GM18517 (cell line): ENCODE measurements at regions not wholly inside any gene's neighbourhood (a gene's known extent, or its start where the extent isn't known, plus 50 kb on each side); places are given as distances from the start of the nearest gene placed in this dataset.
"Not testable (repeated sequence)": the region's sequence is repeated elsewhere in the genome, so short reads cannot be mapped to it uniquely, and the experiment has no call there.

Source experiments
- ATAC-seq: cut with Tn5 transposase; IDR thresholded peaks from one replicate; pipeline ENCODE4 v1.9.1; 2021; ENCODE audit warnings: mild to moderate bottlenecking, moderate library complexity; ENCODE audit not compliant: unreplicated experiment

DNA sequence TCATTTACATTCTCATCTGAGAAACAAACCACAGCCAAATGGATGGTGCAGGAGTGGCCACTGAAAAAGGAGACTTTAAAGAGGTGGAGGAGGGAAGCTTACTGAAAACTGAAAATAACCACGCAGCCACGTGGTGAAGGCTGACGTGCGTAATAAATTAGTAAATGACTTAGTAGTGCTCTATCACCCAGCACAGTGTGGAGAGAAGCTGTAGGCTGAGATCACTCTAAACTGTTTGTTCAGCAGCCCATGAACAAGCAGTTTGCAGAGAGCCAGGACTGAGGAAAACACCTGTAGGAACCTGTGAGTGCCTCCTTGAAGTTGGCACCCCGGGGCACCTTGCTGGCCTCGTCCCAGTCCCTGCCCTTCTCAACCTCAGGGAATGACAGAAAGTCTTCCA, 193.0 kb downstream of the TXNL1 start:
- no peak for ATAC-seq

DNA sequence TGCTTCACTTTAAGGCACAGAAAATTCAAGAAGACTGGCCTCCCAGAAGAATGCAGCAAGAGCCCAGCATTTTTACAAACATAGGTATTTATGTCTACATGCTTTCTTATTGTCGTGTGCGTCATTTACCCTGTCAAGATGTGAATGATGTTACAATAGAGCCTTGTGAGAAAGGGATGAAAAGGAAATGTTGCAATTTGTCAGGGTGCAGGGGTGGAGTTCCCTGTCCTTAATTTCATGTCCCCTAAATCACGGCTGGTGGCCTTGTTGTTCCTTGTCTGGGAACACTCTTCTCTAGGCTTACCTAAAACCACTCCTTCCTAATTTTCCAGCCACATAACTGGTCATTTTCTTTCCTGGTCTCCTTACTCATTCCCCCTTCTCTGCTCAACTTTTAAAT, 194.2 kb downstream of the TXNL1 start:
- ATAC-seq = no peak

DNA sequence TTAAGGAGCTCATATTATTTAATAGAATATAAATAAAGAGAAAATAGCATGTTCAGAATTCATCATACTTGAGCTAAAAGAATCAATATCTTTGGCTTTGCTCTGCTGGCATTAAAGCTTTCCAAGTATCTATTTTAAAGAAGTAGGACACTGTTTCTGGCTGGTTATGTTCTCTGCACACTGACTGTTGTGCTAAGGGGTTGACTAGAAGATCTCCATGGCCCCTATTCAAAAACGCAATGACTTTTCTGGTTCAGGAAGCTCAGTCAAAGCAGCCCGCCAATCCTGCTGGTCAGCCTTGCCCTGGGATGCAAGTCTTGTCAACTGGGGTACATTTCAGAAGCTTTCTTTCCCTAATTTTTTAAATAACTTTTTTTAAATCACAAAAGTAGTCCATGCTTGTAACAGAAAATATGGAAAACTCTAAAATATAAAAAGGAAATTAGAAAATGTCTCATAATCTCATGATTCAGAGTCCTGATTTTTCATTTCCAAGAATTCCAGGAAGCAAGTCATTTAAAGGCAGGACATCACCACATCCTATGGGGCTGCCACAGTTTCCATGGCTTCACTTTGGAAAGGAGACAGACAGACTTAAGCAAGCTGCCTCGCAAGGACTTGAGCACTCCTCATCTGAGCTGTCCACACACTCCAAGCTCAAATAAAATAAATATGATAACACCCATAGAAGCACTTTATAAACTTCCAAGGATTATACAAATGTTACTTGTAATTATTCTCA, 195.1 kb downstream of the TXNL1 start:
- ATAC-seq = no peak

DNA sequence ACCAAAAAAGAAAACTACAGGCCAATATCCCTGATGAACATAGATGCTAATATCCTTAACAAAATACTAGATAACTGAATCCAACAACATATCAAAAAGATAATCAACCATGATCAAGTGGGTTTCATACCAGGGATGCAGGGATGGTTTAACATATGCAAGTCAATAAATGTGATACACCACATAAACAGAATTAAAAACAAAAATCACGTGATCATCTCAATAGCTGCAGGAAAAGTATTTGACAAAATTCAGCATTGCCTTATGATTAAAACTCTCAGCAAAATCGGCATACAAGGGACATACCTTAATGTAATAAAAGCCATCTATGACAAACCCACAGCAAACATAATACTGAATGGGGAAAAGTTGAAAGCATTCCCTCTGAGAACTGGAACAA, 199.9 kb downstream of the TXNL1 start:
- not testable (repeated sequence) for ATAC-seq

DNA sequence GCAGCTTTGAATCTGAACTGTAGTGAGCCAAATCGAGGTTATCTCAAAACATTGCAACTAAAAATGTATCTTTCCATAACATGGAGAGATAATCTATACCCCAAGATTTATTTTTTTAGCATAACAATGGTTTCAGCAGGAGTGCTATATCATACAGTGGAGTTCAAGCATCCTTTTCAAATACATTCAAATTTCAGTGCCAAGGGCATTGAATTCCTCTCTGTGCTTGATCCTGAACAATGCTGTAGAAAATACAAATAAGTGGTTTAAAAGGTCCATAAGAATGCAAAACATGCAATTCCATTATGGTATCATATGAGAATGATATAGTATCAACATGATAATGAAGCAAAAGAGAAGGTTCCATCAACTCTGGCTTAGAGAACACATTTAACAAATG, 201.7 kb downstream of the TXNL1 start:
- no peak for ATAC-seq

DNA sequence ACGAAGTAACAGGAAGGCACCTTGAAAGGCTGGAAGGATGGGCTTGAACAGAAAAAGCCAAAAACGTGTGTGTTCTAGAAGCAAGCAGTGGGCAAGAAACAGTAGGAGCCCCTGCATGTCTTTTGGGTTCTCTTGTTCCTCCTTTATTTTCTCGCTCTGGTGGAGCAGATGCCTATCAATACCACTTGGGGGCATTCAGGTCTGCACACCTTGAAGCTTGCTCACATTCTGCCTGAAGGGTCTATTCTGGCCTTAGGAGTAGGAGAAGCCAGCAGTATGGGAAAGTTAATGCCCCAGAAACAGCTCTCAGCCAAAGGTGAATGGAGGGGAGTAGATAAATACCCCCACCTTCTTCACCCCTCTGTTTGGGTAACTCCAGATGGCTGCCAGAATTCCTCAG, 204.5 kb downstream of the TXNL1 start:
- no peak for ATAC-seq

DNA sequence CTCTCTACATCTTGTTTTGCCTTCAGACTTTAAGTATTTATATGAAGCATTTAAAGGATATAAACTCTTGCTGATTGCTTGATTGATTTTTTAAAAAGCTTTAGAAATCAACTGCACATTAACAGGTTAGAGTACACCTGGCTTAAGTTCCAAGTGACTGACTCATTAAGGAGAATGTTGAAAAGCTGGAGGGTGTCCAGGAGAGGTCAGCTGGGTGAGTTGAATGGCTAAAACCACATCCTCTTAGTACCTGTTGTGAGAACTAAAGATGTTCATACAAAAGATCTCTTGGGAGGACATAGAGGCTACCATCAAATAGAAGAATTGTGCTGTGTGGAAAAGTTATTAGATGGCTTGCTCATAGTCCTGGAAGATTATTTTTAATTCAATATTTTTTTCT, 206.8 kb downstream of the TXNL1 start:
- ATAC-seq = no peak

DNA sequence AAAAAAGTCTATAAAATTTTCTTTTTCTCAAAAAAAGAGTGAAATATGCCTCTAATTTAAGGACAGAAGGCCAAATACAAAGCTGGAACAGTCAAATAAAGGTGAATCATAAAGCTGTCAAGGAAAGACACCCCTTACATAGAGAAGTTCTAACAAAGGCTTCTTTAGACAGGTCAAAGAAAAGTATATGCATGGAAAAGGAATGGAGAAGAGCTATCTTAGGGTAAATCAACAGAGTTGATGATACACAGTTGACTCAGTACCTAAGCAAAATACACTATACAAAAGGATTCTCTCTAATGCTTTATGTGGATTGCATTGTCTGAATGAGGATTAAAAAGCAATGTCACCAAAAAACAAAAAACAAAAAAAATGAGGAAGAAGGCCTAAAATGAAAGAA, 214.8 kb downstream of the TXNL1 start:
- no peak for ATAC-seq

DNA sequence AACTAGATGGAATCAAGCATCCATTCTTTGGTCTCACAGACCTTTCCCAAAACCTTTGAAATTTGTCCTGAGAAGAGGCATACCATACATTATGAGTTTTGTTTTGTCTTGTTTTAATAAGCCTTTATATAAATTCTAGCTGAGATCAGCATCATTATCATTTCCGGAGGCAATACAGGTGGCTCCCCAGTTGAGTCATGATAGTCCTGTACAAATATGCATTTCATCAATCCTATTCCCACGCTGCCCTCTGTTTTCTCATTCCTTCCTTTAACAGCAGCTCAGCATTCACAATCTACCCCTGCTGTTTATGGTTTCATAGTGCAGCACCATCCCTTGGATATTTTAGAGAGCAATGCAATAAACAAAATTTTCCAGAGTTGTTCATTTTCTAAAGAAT, 216.7 kb downstream of the TXNL1 start:
- no peak for ATAC-seq

DNA sequence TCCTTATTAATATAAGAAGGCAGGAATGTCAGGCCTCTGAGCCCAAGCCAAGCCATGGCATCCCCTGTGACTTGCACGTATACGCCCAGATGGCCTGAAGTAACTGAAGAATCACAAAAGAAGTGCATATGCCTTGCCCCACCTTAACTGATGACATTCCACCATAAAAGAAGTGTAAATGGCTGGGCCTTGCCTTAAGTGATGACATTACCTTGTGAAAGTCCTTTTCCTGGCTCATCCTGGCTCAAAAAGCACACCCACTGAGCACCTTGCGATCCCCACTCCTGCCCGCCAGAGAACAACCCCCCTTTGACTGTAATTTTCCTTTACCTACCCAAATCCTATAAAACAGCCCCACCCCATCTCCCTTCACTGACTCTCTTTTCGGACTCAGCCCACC, 217.5 kb downstream of the TXNL1 start:
- not testable (repeated sequence) for ATAC-seq

DNA sequence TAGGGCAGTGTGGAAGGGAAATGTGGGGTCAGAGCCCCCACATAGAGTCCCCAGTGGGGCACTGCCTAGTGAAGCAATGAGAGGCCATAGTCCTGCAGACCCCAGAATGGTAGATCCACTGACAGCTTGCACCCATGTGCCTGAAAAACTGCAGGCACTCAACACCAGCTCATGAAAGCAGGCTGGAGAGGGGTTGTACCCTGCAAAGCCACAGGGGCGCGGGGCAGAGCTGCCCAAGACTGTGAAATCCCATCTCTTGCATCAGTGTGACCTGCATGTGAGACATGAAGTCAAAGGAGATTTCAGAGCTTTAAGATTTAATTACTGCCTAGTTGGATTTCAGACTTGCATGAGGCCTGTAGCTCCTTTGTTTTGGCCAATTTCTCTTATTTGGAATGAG, 224.0 kb downstream of the TXNL1 start:
- ATAC-seq = no peak

DNA sequence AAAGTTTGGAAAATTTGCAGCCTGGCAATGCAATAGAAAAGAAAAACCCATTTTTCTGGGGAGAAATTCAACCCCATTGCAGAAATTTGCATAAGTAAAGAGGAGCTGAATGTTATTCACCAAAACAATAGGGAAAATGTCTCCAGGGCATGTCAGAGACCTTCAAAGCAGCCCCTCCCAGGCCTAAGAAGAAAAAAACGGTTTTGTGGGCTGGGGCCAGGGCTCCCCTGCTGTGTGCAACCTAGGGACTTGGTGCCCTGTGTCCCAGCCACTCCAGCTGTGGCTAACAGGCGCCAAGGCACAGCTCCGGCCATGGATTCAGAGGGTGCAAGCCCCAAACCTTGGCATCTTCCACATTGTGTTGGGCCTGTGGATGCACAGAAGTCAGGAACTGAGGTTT, 224.5 kb downstream of the TXNL1 start:
- ATAC-seq = no peak

DNA sequence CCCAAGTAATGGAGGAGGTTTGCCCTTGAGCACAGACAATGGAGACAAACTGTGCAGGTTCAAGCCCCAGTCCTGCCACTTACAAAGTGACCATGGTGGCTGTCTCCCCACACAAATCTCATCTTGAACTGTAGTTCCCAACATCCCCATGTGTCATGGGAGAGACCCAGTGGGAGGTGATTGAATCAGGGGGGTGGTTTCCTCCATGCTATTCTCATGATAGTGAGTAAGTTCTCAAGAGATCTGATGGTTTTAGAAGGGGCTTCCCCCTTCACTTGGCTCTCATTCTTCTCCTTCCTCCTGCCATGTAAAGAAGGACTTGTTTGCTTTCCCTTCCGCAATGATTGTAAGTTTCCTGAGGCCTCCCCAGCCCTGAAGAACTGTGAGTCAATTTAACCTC, 225.4 kb downstream of the TXNL1 start:
- no peak for ATAC-seq

DNA sequence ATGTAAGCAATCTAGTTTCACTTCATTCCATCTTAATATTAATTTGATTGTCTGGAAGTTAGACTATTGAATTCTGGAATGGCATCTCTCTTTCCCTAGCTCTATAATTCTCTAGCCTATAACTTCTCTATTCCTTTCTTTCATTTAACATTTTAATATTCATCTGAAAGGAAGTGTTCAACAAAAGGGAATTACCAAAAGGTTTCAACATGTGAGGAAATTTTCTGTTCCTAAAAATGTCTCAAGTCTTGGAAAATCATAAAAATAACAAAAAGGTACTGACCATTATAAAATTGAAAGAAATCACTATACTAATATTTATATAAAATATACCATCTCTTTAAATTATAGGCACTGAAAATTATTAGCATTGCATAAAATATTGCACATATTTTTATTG, 228.7 kb downstream of the TXNL1 start:
- no peak for ATAC-seq

DNA sequence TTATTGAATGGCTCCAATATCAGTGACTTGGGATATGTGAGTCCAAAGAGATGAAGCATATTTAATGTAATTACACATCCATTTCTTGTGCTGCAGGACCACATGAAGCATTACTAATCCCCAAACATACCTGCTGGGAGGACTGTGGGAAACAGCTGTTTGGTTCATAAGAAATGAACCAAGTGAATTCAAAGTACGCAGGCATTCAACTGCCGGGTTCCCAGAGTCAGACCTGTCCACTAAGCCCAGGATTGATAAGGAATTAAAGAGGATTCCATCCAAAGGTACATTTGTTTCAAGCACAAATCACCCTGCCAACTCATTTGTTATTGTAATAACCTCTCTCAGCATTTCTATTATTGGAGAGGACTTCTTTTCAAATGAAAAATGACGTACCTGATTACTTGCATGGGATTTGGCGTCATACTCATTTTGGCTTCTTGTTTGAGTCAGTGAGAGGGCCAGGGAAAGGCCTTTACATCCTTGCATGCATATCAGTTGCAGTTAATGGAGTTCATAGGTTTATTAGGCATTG, 230.7 kb downstream of the TXNL1 start:
- no peak for ATAC-seq

DNA sequence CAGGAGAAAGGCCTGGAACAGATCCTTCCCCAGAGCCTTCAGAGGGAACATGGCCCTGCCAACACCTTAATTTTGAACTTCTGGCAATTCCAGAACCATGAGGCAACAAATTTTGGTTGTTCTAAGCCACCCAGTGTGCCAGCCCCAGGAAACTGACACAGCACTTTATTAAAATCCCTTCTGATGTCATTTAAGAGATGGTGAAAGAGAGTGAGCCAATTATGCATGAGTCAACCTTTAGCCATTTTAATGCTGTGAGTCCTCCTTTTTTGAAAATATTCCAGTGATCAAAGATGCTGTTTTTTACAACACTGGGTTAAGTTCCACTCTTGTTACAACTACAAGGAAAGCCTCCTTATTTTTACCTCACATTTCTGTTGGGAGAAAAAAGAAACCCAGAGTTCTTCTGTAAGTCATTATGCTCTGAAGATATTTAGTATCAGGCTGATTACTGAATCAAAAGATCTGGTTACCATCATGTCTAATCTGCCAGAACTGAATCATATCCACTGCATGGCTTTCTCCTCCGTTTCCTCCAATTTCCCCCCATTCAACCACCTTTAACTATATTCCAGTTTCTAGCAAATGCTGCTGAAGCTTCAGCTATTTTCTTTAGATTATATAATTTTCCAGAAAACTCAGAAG, 235.4 kb downstream of the TXNL1 start:
- no peak for ATAC-seq

DNA sequence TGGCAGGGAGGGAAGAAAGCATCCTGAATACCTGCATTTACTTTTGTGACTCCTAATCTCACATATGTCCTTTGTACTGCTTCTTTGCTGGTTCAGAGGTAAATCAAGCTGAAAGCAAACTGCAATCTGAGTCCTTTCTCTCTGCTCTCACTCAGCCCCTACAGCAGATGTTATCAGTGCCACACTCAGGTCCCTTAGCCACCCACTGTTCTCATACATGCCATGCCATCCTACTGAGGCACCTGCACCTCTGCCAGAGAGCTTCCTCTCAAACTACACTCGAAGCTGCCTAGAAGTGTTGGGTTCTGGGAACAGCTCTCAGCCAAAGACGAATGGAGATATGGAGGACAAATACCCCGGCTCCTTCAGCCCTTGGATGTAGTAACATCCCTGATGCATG, 244.5 kb downstream of the TXNL1 start:
- no peak for ATAC-seq

DNA sequence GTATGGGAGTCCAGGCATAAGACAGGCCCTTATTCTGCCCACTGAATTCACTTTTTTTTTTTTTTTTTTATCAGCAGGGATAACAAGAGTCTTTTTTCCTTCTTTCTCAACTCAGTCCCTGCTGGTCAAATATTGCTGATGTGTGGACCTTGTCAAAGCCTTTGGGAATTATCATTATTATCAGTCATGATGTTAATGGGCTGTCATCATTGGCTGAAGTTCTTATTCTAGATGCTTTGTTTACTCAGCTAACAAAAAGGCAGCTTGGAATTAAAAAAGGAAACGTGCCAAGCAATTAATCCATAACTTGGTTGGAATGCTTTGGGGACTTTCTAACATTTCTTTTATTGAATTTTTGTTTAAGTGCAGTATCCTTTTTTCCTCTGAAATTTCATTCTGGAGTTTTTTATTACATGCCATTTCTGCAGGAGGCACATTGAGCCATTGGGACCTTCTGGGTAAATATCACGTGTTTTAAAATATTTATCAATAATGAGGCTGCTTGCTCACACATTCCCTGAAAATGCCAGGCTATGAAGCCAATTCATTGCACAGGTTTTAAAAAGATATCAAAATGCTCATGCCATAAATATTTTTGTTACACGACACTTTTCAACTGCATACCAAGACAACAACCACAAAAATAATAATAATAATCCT, 246.3 kb downstream of the TXNL1 start:
- ATAC-seq = no peak

DNA sequence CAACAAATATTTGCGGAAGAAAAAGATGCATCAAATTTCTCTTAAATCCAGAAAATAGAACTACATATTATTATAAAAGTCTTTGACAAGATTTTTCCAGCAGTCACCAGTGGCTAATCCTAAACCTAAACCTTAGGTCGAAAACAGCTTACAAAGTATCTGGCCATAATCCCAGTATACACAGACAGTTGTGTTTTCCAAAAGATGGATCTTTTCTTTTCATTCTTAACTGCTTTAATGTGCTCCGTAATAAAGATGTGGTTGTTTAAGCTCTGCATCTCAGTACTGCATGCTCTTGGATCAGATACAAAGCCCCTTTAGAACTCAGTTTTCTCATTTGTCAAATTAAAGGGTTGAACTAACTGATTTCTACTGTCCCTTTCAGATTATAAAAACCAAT, 247.8 kb downstream of the TXNL1 start:
- no peak for ATAC-seq

DNA sequence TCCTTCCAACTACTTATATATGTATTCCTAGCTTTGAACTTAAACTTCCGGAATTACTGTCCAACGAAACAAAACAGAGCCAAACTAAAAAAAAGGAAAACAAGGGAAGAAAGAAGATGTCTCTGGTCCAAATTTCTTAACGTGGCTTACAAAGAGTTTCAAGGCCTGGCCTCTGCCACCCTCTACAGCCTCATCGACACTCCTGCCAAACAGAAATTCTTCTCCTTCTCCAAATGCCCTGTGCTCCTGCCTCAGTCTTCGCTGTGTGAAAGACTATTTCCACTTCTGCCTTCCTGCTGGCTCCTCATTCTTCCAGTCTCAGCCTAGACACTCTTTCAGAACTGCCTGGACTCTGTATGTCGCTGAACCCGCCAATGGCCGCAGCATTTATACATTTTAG, 249.2 kb downstream of the TXNL1 start:
- no peak for ATAC-seq

DNA sequence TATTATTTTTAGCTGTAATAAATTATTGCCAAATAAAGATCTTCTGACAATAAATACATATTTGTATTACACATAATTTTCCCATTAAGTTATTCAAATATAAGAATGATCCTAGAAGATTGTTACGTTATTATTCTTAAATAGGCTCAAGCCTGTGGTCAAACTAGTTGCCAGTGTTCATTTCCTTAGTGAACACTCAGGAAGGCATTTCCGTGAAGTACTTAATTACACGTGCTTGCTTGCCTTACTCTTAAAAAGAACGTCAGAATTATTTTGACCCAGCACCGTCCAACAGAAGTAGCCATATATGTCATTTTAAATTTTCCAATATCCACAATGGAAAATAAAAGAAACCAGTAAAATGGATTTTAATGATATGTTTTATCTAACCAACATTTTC, 249.8 kb downstream of the TXNL1 start:
- no peak for ATAC-seq

DNA sequence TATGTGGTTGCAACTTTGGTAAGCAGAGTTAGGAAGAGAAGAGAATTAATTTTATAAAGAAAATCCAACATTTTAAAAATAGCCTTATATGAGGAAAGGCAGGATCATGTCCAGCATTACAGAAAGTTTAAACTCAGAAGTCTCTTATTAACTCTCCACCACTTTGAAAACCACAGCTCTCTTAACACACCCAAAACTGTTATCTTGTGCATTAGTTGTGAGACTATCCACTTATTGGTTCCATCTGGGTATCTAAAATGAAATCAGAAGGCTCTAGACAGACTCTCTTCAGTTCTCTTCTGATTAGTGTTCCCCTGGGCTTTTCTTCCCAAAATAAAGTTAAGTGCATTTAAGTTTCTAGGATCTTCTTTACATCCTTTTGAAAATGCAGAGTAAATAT, 251.5 kb downstream of the TXNL1 start:
- ATAC-seq = no peak
